K562 (cell line): ENCODE measurements at regions not wholly inside any gene's neighbourhood (a gene's known extent, or its start where the extent isn't known, plus 50 kb on each side); places are given as distances from the start of the nearest gene placed in this dataset.

Source experiments
- BRCA1 ChIP-seq, 2 experiments: fragments of 450-650 bp in 1 of 2; sonication (generic) in 1 of 2; formaldehyde crosslinking in 1 of 2; IDR thresholded peaks; 2 replicates each; pipeline versions ENCODE4 v1.5.0 to v1.6.1; 2017 to 2020; ENCODE audit warnings: mild to moderate bottlenecking in 1 of 2, missing genetic modification reagents in 1 of 2
- EGR1 ChIP-seq: fragments of 450-650 bp; conservative IDR thresholded peaks from 2 replicates; pipeline ENCODE4 v1.6.1; 2017; ENCODE audit warnings: mild to moderate bottlenecking
- HMG20B ChIP-seq: fragments of 250-450 bp; sonication (Bioruptor Pico); IDR thresholded peaks from 2 replicates; pipeline ENCODE4 v1.5.0; 2021; ENCODE audit warnings: mild to moderate bottlenecking
- KAT2B ChIP-seq: IDR thresholded peaks from one replicate; pipeline ENCODE4 v1.6.1; 2012; ENCODE audit warnings: low read depth, mild to moderate bottlenecking, control low read depth, inconsistent platforms, low read length, moderate library complexity
- KLF6 ChIP-seq: fragments of 250-450 bp; sonication (Bioruptor Pico); IDR thresholded peaks from 2 replicates; pipeline ENCODE4 v1.4.0; 2020; ENCODE audit warnings: mild to moderate bottlenecking, moderate library complexity, borderline replicate concordance
- NFE2L1 ChIP-seq: fragments of 450-650 bp; IDR thresholded peaks from 2 replicates; pipeline ENCODE4 v1.6.1; 2016; ENCODE audit warnings: missing genetic modification characterization, low read depth, mild to moderate bottlenecking, missing compliant biosample characterization, moderate library complexity, borderline replicate concordance
- POLR2AphosphoS5 ChIP-seq: IDR thresholded peaks from 2 replicates; pipeline ENCODE4 v1.6.1; 2011; ENCODE audit warnings: mild to moderate bottlenecking, low read depth, low read length, moderate library complexity; ENCODE audit not compliant: control insufficient read depth, insufficient read depth
- THAP7 ChIP-seq: fragments of 250-450 bp; sonication (Bioruptor Pico); IDR thresholded peaks from 2 replicates; pipeline ENCODE4 v1.5.0; 2021
- ZFP36 ChIP-seq: fragments of 150-350 bp; IDR thresholded peaks from 2 replicates; pipeline ENCODE4 v1.6.1; 2018; ENCODE audit warnings: low read length, low read depth; ENCODE audit not compliant: partially characterized antibody
- ZNF408 ChIP-seq: fragments of 250-450 bp; sonication (Bioruptor Pico); IDR thresholded peaks from 2 replicates; pipeline ENCODE4 v1.4.0; 2020; ENCODE audit warnings: low read depth, mild to moderate bottlenecking, moderate library complexity
- TF ChIP-seq, protein P1 (sequence below), 3 experiments: IDR thresholded peaks in 2 of 3; conservative IDR thresholded peaks in 1 of 3; 2 replicates each; pipeline ENCODE4 v1.5.1; 2011 to 2012; ENCODE audit warnings: low read length in 3 of 3, mild to moderate bottlenecking in 3 of 3, control low read depth in 2 of 3, improper control_type of control experiment in 1 of 3, inconsistent platforms in 1 of 3, low read depth in 1 of 3, mixed read lengths in 1 of 3, moderate library complexity in 1 of 3; ENCODE audit not compliant: insufficient read depth in 2 of 3

GRCh38 chr4:127182687-127183086 is 450.1 kb upstream of the INTU start:
- TF ChIP-seq, protein P1, sequence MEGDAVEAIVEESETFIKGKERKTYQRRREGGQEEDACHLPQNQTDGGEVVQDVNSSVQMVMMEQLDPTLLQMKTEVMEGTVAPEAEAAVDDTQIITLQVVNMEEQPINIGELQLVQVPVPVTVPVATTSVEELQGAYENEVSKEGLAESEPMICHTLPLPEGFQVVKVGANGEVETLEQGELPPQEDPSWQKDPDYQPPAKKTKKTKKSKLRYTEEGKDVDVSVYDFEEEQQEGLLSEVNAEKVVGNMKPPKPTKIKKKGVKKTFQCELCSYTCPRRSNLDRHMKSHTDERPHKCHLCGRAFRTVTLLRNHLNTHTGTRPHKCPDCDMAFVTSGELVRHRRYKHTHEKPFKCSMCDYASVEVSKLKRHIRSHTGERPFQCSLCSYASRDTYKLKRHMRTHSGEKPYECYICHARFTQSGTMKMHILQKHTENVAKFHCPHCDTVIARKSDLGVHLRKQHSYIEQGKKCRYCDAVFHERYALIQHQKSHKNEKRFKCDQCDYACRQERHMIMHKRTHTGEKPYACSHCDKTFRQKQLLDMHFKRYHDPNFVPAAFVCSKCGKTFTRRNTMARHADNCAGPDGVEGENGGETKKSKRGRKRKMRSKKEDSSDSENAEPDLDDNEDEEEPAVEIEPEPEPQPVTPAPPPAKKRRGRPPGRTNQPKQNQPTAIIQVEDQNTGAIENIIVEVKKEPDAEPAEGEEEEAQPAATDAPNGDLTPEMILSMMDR (IDR thresholded peaks at IDR 0.05 in 2 of 3, conservative IDR thresholded peaks at IDR 0.05 in 1 of 3; ENCODE audit: insufficient read depth in 2 of 3, low read depth in 1 of 3, low read length in 3 of 3), result no peak
- no peak for TF ChIP-seq ZNF408 (CRISPR knock-in tag)
- no peak for TF ChIP-seq NFE2L1 (tag)
- no peak for TF ChIP-seq EGR1
- TF ChIP-seq KAT2B, result no peak
- TF ChIP-seq THAP7 (CRISPR knock-in tag), result no peak
- TF ChIP-seq BRCA1 (IDR thresholded peaks at IDR 0.05), result no peak
- no peak for TF ChIP-seq BRCA1 (CRISPR knock-in tag; IDR thresholded peaks at IDR 0.05)
- no peak for TF ChIP-seq POLR2AphosphoS5
- no peak for TF ChIP-seq KLF6 (CRISPR knock-in tag)
- no peak for TF ChIP-seq ZFP36
- no peak for TF ChIP-seq HMG20B
